ENCODE measurements at regions not wholly inside any gene's neighbourhood (a gene's known extent, or its start where the extent isn't known, plus 50 kb on each side); places are given as distances from the start of the nearest gene placed in this dataset.

DNA sequence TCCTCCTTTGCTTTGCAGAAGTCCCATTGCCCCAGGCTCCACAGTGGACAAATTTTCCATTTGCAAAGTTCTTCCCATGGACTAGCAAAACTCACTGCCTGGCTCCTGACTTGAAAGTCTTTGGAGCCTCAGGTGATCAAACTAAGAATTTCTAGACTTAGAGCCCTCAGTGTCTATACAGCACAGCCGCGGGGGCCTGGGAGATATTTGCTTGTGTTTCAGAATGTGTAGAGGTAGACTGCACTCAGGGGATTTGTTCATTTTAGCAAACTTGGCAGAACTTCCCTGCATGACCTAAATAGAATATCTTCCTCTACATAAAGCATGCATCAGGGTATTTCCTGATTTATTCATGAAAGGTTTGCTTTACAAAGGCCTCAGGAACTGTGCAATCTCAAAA, 384.2 kb upstream of the ZNF462 start:
- H3K27ac Mint-ChIP-seq (ENCODE audit: unreplicated experiment) = no peak overlapping the region
- TF ChIP-seq, protein P1, sequence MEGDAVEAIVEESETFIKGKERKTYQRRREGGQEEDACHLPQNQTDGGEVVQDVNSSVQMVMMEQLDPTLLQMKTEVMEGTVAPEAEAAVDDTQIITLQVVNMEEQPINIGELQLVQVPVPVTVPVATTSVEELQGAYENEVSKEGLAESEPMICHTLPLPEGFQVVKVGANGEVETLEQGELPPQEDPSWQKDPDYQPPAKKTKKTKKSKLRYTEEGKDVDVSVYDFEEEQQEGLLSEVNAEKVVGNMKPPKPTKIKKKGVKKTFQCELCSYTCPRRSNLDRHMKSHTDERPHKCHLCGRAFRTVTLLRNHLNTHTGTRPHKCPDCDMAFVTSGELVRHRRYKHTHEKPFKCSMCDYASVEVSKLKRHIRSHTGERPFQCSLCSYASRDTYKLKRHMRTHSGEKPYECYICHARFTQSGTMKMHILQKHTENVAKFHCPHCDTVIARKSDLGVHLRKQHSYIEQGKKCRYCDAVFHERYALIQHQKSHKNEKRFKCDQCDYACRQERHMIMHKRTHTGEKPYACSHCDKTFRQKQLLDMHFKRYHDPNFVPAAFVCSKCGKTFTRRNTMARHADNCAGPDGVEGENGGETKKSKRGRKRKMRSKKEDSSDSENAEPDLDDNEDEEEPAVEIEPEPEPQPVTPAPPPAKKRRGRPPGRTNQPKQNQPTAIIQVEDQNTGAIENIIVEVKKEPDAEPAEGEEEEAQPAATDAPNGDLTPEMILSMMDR (IDR thresholded peaks at IDR 0.05; ENCODE audit: unreplicated experiment) = no peak
- H3K27me3 Mint-ChIP-seq (ENCODE audit: unreplicated experiment) = no peaks in the 10 kb centered on the region
- no peaks in the 10 kb centered on the region for H3K36me3 Mint-ChIP-seq (ENCODE audit: insufficient read depth, unreplicated experiment)
- H3K9me3 Mint-ChIP-seq (ENCODE audit: low read depth, unreplicated experiment) = peaks cover 6% of the 10 kb centered on the region
- no peaks in the 10 kb centered on the region for H3K4me1 Mint-ChIP-seq (ENCODE audit: low read depth, unreplicated experiment)
- intact Hi-C loops (cut with micrococcal nuclease; ENCODE audit: unreplicated experiment) = no loop called here
- CTCF ChIA-PET = no interaction called here
- no peak overlapping the region for H3K4me3 Mint-ChIP-seq (ENCODE audit: low read depth, unreplicated experiment)
- DNase-seq = no peak
- no TSS peak for BruUV-seq (replicated peaks)

DNA sequence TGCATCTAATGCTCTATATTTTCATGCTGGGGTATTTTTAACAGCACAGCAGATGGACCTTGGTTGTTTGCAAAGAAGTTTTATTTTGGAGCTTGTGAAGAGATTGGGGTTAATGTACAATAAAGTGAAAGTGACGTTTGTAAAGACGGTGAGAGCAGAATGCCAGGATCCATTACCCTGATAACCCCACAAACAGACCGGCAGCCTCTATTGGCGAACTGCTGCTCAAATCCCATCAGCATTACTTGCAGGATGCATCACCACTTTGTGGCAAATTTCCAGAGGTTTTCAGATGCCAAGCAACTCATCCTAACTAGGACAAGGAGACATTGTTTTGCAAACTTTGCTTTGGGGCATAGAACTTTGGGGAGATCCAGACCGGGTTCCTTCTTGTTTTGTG, 383.3 kb upstream of the ZNF462 start:
- no peak for DNase-seq
- BruUV-seq (replicated peaks) = no TSS peak
- intact Hi-C loops (cut with micrococcal nuclease; ENCODE audit: unreplicated experiment) = no loop called here
- CTCF ChIA-PET = no interaction called here
- TF ChIP-seq, protein P1 (IDR thresholded peaks at IDR 0.05; ENCODE audit: unreplicated experiment) = no peak
- Mint-ChIP-seq H3K4me3 (ENCODE audit: low read depth, unreplicated experiment) (no peak overlapping the region), H3K9me3 (ENCODE audit: low read depth, unreplicated experiment) (peaks cover 4% of the 10 kb centered on the region), H3K36me3 (ENCODE audit: insufficient read depth, unreplicated experiment) (no peaks in the 10 kb centered on the region), H3K27me3 (ENCODE audit: unreplicated experiment) (no peaks in the 10 kb centered on the region), H3K27ac (ENCODE audit: unreplicated experiment) (no peak overlapping the region), H3K4me1 (ENCODE audit: low read depth, unreplicated experiment) (no peaks in the 10 kb centered on the region)

DNA sequence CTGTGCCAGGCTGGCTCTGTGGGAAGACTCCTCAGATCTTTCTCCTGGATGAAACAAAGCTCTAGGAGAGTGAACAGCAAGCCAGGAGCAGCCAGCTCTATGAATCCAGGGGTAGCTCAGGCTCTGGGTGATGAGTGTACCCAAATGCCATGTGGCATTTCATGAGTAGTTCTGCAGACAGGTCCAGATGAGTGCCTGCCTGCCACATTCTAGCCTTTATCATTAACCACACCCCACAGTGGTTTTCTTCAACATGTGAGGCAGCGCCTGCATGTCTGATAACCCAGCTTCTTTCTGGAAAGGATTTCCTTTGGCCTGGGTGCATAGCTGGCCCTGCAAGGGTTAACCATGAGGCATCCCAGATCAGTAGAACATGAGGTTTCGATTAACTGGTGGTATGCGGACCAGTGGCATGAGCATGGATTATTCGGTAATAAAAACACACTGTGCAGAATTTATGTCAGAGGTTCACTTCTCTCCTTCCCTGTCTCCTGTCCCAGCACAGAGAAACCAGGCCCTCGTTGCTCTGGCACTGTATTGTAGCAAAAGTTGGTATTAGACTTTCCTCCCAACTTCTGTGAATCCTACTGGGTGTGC, 381.9 kb upstream of the ZNF462 start:
- H3K36me3 Mint-ChIP-seq (ENCODE audit: insufficient read depth, unreplicated experiment) = no peaks in the 10 kb centered on the region
- DNase-seq = no peak
- no peaks in the 10 kb centered on the region for H3K4me1 Mint-ChIP-seq (ENCODE audit: low read depth, unreplicated experiment)
- TF ChIP-seq, protein P1 (IDR thresholded peaks at IDR 0.05; ENCODE audit: unreplicated experiment) = no peak
- H3K9me3 Mint-ChIP-seq (ENCODE audit: low read depth, unreplicated experiment) = no peaks in the 10 kb centered on the region
- no peaks in the 10 kb centered on the region for H3K27me3 Mint-ChIP-seq (ENCODE audit: unreplicated experiment)
- H3K4me3 Mint-ChIP-seq (ENCODE audit: low read depth, unreplicated experiment) = no peak overlapping the region
- CTCF ChIA-PET = no interaction called here
- BruUV-seq (replicated peaks) = no TSS peak
- intact Hi-C loops (cut with micrococcal nuclease; ENCODE audit: unreplicated experiment) = no loop called here
- H3K27ac Mint-ChIP-seq (ENCODE audit: unreplicated experiment) = no peak overlapping the region

DNA sequence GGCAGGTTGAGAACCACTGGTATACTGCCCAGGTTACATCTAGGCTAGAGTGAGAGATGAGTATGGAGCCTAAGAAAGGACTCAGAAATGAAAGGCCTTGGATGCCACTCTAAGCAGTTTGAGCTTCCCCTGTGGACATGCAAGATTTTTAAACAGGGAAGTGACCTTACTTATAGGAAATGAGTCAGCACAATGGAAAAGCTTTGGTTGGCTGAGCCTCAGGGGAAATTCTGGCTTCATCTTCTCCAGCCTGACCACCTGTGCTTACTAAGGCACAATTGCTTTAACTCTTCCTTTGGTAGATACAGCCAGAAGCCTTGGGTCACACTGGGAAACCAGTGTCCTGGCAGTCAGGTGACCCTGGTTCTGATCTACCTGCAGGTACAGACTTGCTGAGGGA, 380.2 kb upstream of the ZNF462 start:
- H3K36me3 Mint-ChIP-seq (ENCODE audit: insufficient read depth, unreplicated experiment) = no peaks in the 10 kb centered on the region
- H3K4me1 Mint-ChIP-seq (ENCODE audit: low read depth, unreplicated experiment) = no peaks in the 10 kb centered on the region
- no peak for DNase-seq
- CTCF ChIA-PET = no interaction called here
- TF ChIP-seq, protein P1 (IDR thresholded peaks at IDR 0.05; ENCODE audit: unreplicated experiment) = no peak
- intact Hi-C loops (cut with micrococcal nuclease; ENCODE audit: unreplicated experiment) = no loop called here
- BruUV-seq (replicated peaks) = no TSS peak
- H3K4me3 Mint-ChIP-seq (ENCODE audit: low read depth, unreplicated experiment) = no peak overlapping the region
- H3K9me3 Mint-ChIP-seq (ENCODE audit: low read depth, unreplicated experiment) = no peaks in the 10 kb centered on the region
- H3K27ac Mint-ChIP-seq (ENCODE audit: unreplicated experiment) = no peak overlapping the region
- no peaks in the 10 kb centered on the region for H3K27me3 Mint-ChIP-seq (ENCODE audit: unreplicated experiment)
